ENCODE measurements at regions not wholly inside any gene's neighbourhood (a gene's known extent, or its start where the extent isn't known, plus 50 kb on each side); places are given as distances from the start of the nearest gene placed in this dataset.

- no peak for TF ChIP-seq POLR2AphosphoS5 (IDR thresholded peaks at IDR 0.05)
- TF ChIP-seq CTCF (IDR thresholded peaks at IDR 0.05) = no peak
Observed at GRCh38 chr3:126288314-126288713, 68.9 kb downstream of the KLF15 start.
